Pons (tissue), 1 donor: ENCODE measurements at regions not wholly inside any gene's neighbourhood (a gene's known extent, or its start where the extent isn't known, plus 50 kb on each side); places are given as distances from the start of the nearest gene placed in this dataset.
A peak's percentile ranks its signal among the peaks of the same experiment; 100 is the strongest.
"Not testable (repeated sequence)": the region's sequence is repeated elsewhere in the genome, so short reads cannot be mapped to it uniquely, and the experiment has no call there.

Experiments
- DNase-seq: peaks from one replicate; pipeline ENCODE4 v3.0.0-alpha.2; 2016; ENCODE audit warnings: low spot score

DNA sequence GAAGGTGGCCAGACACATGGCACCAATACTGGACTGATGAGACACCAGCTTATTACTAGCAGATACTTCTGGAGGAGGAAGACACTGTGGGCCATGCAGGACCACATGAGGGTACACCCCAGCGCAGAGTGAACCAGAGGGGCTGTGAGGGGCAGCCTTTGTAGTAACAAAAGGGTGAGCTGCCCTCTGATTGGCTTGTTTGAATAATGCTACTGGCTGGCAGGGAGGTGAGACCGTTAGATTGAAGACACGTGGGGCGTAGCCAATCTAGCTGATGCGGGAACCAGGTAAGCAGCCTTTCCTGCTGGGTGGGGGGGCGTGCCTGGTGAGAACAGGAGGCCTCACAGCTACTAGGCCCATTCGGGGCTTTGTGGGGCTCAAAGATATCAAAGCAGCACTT, 102.8 kb upstream of the SEC14L1 start:
- no peak for DNase-seq

DNA sequence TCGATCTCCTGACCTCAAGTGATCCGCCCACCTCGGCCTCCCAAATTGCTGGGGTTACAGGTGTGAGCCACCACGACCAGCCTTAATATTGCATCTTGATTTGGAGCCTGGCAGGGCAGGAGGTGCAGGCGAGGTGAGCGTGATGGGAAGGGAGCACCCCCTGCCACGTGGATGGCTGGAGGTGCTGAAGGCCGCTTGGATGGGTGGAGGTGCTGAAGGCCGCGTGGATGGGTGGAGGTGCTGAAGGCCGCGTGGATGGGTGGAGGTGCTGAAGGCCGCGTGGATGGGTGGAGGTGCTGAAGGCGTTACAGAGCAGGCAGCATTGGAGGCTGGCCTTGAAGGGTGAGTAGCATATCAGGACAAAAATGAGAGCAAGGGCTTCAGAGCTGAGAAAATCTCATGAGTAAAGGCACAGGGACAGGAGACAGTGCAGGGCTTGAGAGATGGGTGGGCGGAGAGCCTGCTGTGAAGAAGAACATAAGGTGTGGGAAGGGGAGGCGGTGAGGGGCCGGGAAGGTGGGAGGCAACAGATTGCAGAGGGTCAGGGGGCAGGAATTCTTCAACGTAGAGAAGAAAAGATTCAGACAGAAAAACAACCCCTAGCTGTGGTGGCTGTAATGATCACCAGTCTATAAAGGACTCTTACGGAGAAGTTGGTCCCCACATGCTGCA, 101.7 kb upstream of the SEC14L1 start:
- no peak for DNase-seq

DNA sequence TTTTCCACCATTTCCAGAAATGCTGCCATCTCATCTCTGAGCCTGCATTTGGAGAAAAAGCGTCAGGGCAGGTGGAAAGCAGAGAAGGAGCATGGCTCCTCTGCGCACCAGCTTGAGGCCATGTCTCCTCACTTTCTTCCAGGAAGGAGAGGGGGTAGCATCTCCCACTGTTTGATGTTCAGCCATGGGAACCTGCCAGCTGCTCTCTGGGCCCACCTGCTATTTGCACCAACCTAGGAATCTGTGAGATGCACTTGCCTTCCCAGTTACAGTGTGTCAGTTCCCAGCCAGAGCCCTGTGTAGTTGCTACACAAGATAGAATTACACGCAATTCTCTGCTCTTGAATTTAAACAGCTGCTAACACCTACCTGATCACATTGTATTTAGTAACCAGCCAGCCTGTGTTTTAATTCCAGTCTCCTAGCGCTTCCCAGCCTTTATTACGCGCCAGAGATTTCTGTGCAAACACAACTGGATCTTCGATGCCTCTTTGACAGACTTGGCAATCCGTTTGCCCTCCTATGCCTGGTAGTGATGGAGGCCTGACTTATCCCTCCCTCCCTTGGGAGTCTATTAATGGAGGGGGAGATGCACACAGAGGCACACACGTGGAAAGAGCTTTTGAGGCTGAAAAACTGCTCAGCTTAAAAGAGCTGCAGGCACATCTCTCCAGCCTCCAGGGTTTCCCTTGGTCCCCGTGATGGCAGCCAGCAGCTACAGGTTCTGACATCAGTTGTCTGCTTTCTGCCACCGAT, 98.1 kb upstream of the SEC14L1 start:
- DNase-seq = no peak

DNA sequence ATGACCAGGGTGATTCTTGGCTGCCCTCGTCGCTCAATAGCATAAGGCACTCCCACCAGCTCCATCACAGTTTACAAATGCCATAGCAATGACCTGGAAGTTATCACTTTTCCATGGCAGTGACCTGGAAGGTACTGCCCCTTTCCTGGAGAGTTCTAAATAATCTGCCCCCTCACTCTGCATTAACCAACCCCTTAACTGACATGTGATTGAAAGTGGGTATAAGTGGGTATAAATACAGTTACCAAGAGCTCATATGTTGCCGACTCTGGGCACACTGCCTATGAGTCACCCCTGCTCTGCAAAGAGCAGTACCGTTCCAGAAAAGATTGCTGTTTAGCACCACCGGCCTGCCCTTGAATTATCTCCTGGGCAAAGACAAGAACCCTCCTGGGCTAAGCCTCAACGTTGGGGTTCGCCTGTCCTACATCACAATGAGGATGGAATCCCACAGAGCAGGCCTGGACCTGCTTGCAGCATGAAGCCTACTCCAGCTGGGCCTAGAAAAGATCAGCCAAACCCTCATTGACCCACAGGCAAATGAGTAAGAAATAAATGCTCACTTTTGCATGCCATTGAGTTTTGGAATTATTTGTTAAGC, 95.2 kb upstream of the SEC14L1 start:
- DNase-seq = no peak

DNA sequence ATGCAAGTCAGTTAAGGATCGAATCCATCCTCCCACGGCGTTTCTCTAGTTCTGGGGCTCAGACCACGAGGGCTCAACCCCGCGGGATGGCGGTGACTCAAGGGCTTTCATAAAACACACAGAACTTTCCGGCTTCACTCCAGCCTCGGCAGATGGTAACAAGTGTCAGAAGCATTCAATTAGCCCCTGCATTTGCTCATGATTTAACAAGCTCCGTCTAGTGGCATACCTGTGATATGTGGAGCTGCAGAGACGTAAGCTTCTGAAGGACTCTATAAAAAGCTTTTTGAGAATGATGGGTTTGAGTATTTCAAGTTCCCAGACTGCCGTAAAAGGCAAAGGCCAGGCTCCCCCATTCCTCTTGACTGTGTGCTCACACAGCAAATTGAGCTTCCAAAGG, 91.3 kb upstream of the SEC14L1 start:
- DNase-seq = no peak

DNA sequence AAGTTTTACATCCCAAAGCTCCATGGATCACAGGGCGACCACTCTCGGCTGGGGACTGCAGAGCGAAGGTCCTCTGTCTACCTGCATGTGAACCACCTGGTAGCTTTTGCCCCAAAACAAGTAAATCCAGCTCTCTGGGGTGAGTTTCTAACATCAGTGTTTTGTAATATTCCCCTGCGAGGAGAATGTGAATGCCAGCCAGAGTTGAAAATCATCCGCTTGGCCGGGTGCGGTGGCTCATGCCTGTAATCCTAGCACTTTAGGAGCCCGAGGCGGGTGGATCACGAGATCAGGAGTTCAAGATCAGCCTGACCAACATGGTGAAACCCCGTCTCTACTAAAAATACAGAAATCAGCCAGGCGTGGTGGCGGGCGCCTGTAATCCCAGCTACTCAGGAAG, 89.9 kb upstream of the SEC14L1 start:
- not testable (repeated sequence) for DNase-seq

DNA sequence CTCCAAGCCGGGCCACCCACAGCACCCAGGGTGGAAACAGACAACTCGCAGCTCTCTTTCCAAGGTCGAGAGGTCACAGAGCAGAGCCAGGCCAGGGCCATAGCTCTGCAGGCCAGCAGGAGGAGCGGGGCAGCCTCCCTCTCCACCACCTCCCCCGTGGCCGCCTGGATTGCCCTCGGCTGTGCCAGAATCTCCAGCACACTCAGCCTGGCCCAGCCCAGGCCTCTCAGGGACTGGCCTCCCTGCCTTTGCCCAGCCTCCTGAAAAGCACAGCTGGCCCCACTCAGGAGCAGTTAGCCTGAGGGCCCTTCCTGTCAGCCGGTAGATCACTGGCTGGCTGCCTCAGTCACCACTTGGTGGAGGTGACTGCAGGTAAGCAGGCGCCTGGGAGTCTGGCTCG, 85.8 kb upstream of the SEC14L1 start:
- no peak for DNase-seq

DNA sequence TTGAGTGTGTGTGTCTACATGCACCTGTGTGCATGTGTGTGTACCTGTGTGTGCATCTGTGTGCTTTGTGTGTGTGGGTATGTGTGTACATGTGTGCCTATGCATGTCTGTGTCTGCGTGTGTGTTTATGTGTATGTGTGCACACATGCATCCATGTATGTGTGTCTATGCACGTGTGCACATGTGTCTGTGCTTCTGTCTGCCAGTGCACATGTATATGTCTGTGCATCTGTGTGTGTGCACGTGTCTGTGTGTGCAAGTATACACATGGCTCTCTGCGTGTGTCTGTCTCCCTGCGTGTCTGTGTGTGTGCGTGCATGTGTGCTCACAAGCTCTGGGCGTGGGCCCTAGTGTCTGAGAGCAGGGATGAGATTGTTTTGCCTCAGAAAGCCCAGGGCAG, 85.3 kb upstream of the SEC14L1 start:
- no peak for DNase-seq

DNA sequence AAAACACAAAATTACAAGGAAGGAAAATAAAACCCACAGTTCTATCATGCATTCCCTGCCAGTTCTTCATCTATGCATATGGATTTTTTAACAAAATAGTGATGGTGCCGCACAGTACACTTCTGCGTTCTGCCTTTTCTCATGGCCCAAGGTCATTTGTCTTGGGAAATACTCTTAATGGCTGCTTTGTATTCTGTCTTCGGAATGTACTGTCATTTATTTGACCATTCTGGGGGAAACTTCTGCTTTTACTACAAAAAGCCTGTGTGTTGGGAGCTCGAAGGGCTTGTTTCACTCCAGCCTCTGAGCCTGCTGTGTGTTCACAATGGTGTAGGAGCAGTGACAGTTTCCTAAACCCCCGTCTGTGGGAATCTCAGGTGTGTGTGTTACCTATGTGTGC, 82.8 kb upstream of the SEC14L1 start:
- DNase-seq = no peak

DNA sequence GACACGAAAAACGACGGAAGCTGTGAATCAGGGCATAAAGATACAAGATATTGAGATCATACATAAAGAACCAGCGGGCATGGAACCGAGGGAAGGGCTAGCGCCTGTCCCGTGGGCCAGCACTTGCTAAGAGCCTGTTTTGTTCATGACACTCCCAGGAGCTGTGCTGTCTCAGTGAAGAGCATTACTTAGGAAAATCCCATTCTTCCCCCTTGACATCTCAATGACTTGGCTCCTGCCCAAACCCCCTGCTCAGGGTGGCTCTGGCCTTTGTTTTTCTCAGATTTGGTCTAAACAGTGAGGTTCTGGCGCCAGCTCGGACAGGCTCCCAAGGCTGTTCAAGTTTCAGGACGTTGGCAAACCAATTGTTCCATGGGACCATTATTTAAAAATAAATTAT, 79.1 kb upstream of the SEC14L1 start:
- DNase-seq = no peak

DNA sequence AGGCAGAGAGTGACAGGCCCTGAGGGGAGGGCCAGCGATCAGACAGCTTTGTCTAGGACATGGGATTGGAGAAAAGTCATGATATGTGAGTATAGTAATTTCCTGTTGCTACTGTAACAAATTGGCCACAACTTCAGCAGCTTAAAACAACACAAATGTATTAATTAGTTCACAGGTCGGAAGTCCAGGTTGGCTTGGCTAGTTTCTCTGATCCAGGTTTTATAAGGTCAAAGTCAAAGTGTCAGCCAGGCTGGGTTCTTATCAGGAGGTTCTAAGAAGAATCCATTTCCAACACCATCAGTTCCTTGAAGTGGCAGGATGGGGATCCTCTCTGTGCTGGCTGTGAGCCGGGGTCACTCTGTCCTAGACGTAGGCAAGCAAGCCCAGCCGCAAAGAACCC, 76.2 kb upstream of the SEC14L1 start:
- no peak for DNase-seq

DNA sequence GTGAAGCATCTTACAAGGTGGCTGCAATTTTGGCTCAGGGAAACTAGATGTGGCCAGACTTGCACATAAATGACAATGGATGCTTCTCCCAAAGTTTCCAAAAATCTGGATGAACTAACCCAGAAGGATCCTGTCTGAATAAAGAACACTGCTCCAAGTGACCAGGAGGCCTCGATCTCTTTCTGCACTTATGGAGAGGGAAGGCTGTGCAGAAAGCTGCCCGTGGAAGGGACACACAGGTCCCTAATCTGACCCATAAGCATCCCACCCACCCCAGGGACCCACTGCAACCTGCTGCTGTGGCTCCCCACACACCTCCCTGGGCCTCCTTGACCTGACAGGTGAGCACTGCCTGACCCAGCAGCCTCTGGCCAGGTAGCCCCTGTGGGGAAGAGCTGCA, 74.6 kb upstream of the SEC14L1 start:
- DNase-seq = no peak

DNA sequence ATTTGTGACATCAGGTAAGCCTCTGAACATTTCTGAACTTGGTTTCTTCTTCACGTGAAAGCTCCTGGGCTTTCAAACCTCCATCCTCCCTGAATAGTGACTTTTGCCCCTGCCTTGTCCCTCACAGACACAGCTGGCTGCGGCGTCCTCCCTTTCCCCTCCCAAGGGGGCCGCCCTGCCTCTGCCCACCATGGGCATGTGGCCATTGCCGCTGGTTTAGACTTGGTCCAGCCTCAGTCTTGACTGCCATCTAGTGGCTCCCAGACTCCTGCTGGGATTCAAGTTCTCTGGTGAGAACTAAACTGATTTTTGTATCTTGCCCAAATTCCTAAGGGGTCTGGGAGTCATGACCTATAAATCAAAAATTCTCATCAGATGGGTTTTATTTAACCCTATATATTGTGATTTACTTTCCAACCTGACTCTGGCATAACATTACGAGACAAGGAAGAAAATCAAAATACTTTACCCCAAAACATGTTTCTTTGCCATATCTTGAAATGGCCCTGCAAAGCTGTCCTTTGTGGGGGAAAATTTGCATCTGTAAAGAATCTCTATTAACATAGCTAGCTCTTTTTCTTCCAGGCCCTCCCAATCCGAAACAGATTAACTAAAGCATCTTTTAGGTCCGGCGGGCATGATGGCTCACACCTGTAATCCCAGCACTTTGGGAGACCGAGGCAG, 73.9 kb upstream of the SEC14L1 start:
- peak; percentile 51 for DNase-seq

DNA sequence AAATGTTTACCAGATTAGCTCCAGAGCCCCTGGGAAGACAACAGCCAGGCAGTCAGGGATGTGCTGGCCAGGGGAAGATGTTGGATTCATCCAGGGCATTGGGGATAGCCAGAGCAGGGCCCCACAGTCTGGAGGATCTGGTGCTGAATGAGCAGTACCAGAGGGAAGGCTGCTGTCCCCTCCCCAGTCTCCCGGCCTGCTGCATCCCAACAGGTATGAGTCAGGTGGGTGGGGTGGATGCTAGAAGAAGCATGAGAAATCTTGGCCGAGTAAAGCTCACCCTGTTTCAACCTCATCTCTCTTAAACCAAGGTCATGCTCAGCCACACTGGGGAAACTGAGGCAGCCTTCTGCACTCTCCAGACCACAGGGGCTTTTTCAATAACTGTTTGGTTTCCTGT, 71.9 kb upstream of the SEC14L1 start:
- no peak for DNase-seq

DNA sequence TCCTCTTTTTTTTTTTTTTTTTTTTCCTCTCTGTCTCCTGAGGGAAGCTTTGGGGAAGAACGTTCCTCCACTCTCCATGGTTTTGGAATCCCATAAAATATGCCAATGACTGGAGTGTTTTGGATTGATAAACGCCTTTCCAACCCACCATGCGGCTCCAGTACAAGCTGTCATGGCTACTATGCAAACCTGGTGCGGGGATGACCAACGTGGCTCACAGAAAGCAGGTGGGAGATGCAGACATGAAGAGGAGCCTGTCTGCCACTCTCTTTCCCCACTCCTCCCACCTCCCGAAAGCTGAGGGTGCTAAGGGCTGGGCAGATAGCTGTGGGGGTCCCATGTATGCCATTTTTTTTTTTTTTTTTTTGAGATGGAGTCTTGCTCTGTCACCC, 69.9 kb upstream of the SEC14L1 start:
- no peak for DNase-seq

DNA sequence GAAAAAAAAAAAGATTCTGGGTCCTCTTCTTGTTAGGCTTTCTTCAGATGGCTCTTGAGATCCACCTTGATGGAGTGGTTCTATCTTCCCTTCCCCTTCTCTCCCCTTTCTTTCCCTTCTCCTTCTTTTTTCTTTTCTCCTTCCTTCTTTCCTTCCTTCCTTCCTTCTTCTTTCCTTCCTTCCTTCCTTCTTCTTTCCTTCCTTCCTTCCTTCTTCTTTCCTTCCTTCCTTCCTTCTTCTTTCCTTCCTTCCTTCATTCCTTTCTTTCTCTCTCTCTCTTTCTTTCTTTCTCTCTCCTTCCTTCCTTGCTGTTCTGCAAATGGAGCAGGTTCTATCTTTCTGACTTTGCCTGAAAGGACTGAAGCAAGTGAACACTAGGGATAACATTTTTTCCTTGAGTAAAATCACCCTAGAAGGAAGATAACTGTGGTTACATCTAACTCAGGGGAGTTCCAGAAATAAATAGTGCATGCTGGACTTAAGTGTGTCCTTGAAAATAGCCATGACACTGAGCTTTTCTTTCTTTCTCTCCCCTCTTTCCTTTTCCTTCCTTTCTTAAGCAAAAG, 68.8 kb upstream of the SEC14L1 start:
- DNase-seq = no peak

DNA sequence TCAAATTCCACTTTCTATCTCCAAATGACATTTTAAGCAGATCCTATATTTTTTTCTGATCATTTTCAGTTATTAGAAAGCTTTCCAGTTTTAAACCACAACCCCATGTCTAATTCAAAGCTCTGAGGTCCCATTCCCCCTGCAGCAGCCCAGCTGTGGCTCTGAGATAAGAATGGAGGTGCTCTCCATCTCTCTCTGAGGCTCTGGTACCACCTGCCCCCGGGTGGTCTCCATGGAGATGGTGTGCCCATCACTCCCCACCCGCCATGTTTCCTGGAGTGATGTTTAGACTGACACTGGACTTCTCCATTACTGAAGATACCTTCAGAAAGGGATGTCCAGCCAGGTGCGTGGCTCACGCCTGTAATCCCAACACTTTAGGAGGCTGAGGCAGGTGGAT, 68.1 kb upstream of the SEC14L1 start:
- no peak for DNase-seq

DNA sequence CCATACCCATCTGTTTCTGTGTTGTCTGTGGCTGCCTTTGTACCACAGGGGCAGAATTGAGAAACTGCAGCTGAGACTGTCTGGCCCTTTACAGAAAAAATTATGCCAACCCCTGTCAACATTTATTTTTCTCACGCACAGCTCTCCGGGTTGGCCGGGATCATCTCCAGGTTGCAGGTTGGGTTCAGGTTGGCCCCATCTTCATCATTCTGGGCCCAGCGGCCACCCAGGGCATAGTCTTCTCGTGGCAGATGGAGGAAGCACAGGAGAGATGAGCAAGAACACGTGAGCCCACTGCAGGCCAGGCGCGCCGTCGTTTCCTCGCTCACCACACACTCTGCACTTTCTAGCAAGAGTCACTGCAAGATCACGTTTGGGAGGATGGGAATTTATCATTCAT, 66.1 kb upstream of the SEC14L1 start:
- DNase-seq = no peak

DNA sequence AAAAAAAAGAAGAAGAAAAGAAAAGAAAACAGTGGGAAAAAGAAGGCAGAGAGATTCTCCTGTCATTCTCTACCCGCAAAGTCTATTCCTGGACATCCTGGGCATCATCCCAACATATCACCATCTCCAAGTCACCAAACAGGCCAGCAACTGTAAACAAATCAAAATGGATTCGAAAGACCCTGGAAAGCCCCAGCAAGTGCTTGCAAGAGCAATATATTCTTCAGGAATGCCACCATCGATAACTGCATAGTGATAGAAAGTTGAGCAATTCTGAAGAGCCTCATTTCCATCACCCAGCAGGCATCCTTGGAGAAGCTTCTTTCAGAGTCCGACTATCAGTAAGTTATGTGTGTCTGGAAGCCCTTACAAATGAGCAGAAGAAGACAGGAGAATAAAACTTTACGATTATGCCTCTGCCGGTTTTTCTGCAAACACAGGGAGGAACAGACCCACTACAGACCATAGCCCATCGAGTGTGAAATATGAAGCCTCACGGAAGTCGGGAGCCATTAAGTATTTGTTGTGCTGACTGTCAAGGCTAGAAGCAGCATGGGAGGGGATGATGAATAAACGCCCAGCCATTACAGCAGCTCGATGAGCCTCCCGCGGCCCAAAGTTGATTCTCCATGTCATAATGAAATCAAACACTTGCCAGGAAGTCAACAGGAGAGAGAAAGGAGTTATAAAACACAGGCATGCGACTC, 64.5 kb upstream of the SEC14L1 start:
- no peak for DNase-seq

DNA sequence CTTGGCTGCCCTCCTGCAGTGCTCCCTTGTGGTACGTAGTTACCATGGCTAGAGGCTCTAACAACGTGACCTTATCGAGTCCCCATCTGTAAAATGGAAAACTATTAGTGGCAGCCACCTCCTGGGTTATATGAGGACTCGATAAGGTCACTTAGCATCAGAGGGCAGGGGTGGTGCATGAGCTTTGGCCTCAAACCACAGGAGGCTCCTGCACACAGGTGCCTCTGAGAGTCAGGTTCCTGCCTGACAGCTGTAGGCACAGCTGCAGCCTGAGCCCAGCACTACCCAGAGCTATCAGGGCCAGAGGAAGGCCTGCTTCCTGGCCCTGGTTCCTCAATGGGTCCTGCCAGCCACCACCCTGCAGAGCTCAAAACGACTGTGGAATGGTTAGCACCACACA, 57.2 kb upstream of the SEC14L1 start:
- no peak for DNase-seq

DNA sequence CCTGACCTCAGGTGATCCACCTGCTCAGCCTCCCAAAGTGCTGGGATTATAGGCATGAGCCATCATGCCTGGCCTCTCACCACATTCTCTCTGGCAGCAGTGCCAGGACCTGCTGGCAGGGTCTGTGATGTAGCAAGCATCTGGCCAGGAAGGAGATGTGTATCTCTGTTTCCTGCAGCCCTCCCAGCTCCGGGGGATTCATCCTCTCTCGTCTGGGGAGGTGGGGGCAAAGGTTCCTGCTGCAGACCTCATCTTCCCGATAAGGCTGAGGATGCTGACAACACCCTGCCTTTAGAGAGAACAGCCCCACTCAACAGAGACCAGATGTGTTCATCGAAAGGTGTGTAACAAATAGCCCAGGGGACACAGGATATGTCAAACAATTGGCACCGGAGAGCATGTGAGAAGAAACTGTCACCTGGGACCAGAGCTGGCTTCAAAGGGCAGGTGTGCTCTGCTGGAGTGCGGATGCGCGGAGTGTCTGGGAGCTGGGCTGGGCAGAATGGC, 54.8 kb upstream of the SEC14L1 start:
- DNase-seq = no peak
